Activated T-cell treated with anti-CD3 and anti-CD28 coated beads for 1 hour (primary cell): ENCODE measurements at regions not wholly inside any gene's neighbourhood (a gene's known extent, or its start where the extent isn't known, plus 50 kb on each side); places are given as distances from the start of the nearest gene placed in this dataset.

Experiments
- DNase-seq: peaks from one replicate; pipeline ENCODE4 v3.0.0-alpha.2; 2020; ENCODE audit warnings: low read depth

DNA sequence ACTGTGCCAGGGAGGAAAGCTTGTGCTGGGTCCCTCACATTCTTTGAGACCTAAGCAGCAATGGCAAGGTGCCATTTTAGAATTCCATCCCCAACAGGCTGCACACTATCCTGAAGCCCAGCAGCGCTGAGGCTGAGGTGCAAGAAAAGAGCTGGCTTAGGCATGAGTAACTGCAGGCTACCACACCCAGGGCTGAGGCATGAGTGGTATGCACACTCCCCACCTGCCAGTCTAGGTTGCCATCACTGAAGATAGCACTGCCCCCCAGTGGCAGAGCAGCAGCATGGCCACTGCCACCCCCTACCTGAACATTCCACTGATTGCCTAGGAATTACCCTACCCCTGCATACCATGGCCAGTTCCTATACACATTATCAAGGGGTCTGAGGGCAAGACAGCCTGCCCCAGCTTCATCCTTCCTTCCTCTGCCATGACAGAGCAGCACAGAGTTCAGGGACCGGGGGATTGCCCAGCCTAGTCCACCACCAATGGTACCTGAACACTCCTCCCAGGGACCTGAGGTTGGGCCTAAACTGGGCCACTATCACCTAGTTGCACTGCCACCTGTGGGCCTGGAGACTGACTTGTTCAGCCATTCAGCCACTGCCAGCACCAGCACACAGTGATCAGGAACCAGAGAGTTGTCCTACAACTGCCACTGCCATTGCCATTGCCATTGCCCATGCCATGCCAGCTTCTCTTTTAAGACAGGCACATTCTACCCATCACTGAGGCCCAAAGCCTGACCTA lies 129.8 kb downstream of the SATB1 start:
- no peak for DNase-seq

- no peak for DNase-seq
Measured at GRCh38 chr3:18290157-18290556, 135.0 kb downstream of the SATB1 start.

- DNase-seq = no peak
Measured at GRCh38 chr3:18288243-18288642, 136.9 kb downstream of the SATB1 start.

DNA sequence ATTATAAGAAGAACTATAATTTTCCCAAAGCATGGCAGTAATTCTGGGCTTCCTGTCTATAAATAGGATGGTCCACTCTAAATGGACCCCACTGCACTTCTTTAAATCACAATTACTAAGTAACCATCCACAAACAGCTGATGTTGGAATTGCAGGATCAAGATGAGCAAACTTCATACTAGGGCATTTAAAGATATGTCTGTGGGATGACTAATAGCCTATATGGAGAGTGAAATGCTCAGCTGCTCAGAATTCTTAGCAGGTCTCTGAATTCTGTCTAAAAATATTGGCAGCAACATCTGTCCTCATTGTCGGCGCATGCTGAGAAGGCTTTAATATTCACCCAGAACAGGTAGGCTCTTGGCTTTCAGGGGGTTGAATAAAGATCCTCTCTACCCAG lies 140.4 kb downstream of the SATB1 start:
- DNase-seq = no peak

- DNase-seq = no peak
Measured at GRCh38 chr3:18283680-18284079, 141.5 kb downstream of the SATB1 start.

DNA sequence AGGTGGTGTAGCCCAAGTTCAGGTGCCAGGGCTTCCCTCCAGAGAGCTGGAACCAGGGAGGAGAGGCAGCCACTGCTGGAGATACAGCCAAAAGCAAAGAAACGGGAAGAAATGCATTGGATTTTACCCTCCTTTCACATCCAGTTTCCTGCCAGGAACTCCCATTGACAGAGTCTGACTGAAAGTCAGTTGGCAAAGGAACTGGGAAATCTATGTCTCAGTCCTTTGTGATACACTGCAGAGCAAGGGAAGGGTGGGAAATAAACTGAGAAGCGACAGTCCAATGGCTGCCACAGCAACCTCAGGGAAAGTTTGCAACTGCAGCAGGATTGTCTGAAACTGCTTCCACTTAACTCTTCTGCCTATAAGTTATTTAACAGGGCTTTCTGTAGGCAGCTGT lies 142.6 kb downstream of the SATB1 start:
- no peak for DNase-seq

- DNase-seq = no peak
Measured at GRCh38 chr3:18279226-18279737, 145.9 kb downstream of the SATB1 start.

DNA sequence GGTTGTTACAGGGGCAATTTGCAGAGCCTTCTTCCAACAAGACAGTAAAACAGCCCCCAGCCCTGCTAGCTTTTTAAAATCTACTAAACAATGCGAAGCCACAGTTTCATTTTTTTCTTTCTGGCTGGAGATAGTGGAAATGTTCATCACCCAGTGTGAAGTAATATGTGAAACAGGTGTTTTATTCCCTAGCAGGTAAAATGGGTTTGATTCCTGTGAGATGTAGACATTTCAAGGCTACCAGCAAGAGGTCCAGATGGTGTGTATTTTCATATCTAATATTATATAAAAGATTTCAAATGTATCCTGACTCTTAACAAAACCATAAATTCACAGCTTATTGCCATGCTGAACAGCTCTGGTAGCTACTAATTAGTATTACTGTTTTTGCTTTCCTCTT lies 160.3 kb downstream of the SATB1 start:
- no peak for DNase-seq

- DNase-seq = no peak
Measured at GRCh38 chr3:18264361-18264760, 160.8 kb downstream of the SATB1 start.

DNA sequence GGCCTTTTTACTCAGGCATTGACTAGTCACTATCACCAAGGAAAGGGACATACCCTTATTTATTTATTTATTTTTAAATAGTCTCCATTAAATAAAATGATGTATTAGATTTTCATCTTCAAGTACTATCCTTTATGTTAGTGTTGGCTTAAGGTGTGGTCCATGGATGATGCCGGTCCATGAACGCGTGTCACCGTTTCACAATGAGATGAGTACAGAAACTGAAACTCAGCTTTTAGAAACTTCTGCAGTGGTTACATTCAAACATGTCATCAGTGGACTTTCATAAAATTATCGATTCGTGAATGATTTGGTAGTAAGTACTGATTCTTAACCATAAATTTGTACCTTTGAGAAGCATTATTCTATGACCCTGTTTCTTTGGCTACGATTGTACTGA lies 166.6 kb downstream of the SATB1 start:
- DNase-seq = no peak

- no peak for DNase-seq
Measured at GRCh38 chr3:18252578-18252977, 172.6 kb downstream of the SATB1 start.

- no peak for DNase-seq
Measured at GRCh38 chr3:18250991-18251390, 174.1 kb downstream of the SATB1 start.

GRCh38 chr3:18249126-18249525 lies 176.0 kb downstream of the SATB1 start:
- DNase-seq = no peak

- DNase-seq = no peak
Measured at GRCh38 chr3:18247776-18248310, 177.3 kb downstream of the SATB1 start.

DNA sequence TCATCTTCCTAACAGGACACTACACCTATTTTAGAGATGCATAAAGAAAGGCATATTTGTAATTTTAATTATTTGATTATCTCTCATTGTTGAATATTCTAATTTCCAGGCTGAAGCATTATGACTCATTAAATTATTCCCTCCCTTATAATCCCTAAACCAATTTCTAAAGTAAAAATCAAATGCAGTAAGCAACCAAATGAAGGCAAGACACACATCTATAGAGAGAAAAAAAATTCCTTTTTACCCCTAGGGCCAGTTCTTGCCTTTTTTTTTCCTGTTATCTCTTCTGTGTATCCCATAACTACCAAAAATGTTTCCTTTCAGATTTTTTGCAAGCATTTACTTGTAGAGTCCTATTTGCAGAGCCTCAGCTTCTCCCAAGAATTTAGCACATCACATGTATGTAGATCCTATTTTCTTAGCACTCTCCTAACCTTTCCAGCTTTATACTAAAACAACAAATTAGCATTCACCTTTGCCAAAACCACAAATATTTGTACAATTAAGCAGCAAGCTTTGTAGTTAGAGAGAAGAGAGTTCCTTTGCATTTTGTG lies 177.9 kb downstream of the SATB1 start:
- no peak for DNase-seq

DNA sequence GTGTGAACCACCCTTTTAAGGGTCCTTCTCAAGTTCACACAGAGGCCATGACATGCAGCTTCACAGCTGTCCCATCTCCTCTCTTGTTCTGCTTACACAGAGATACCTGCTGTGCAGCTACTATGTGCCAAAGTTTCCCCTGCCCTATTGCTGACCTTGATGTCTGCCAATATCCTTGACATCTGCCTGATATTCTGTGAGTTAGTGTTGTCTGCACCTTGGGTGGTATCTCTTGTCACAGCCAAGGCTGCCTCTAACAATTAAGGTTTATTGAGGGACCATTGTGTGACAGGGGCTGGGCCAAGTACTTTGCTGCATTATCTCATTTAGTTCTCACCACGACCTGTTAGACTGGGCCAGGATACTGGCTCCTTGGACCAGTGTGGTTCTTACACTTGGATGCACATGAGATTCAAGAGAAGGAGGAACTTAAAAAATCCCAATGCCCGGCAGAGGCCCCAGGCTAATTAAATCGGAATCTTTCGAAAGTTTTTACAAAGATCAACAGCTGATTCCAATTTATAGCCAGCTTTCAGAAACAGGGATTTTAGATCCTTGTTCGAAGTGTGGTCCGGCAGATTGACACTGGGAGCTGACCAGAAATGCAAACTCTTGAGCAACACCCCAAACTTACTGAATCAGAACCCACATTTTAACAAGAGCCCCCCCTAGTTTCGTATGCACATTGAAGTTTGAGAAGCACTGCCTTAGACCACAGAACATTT lies 178.6 kb downstream of the SATB1 start:
- no peak for DNase-seq

- no peak for DNase-seq
Measured at GRCh38 chr3:18245721-18246120, 179.4 kb downstream of the SATB1 start.

DNA sequence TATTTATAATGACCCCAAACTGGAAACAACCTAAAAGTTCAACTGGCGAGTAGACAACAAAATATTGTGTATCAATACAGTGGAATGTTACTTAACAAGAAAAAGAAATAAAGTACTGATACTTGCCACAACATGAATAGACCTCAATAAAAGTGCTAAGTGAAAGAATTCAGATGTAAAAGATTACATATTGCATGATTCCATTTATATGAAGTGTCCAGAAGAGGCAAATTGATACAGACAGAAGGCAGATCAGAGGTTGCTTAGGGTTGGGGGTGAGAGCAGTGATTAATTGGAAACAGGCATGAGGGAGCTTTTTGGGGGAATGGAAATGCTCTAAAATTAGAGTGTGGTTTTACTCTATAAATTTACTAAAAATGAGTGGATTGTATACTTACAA lies 183.3 kb downstream of the SATB1 start:
- DNase-seq = no peak

GRCh38 chr3:18239674-18240073 lies 185.5 kb downstream of the SATB1 start:
- no peak for DNase-seq

DNA sequence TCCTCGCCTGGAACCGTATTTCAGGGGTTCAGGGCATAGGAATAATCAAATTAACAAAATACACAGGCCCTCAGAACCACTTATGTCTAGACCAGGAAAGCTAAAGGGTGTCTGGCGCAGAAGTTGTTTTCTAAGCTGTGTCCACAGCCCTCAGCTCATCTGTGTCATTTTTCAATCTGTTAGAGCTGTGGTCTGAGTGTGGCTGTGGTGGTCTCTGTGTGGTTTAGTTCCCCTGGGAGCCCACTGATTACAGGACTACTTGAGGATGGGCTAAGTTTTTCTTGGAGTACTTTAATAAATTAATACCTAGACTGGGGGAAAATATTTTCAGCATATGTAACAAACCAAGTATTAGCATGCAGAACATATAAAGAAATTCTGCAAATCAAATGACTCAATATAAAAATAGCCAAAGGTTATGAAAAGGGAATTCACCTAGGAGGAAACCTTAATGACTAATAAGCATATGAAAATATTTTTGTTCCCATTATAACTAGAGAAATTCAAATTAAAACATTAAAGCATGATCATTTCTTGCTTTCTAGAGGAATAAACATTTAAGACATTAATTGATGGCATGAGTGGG lies 186.3 kb downstream of the SATB1 start:
- no peak for DNase-seq

GRCh38 chr3:18238332-18238731 lies 186.8 kb downstream of the SATB1 start:
- no peak for DNase-seq

- no peak for DNase-seq
Measured at GRCh38 chr3:18237251-18238005, 187.7 kb downstream of the SATB1 start.
